HCT116 (cell line): ENCODE measurements at regions not wholly inside any gene's neighbourhood (a gene's known extent, or its start where the extent isn't known, plus 50 kb on each side); places are given as distances from the start of the nearest gene placed in this dataset.

ENCODE experiments used
- ATAC-seq: fragments of 200-7000 bp; cut with Tn5 transposase; 2 replicates; pipeline ENCODE4 v1.9.1; 2020; ENCODE audit warnings: mild to moderate bottlenecking, moderate library complexity
- BruUV-seq: library from RNA; stranded (reverse); fragments of 400-500 nt; replicated peaks from 2 replicates; lab custom pipeline; 2021; lab: Mats Ljungman, UMichigan
- CTCF ChIA-PET: fragments of 300-600 bp; sonication (Branson Sonifier 250); formaldehyde crosslinking; loops from one replicate; lab custom pipeline; 2021; ENCODE audit warnings: antibody characterized with exemption; lab: Charles Lee
- POLR2A ChIA-PET: fragments of 300-600, 350-600 bp; sonication (Branson Sonifier 250); formaldehyde crosslinking; loops from one replicate; lab custom pipeline; 2021; ENCODE audit warnings: antibody characterized with exemption; lab: Charles Lee
- RAD21 ChIA-PET, 2 experiments: fragments of 300-600 bp; sonication (Branson Sonifier 250); formaldehyde crosslinking; loops; one replicate each; lab custom pipeline; 2023; ENCODE audit warnings: low total read pairs in 2 of 2; ENCODE audit not compliant: uncharacterized antibody in 2 of 2, unreplicated experiment in 2 of 2, low non-redundant PET in 1 of 2; lab: Charles Lee
- DNase-seq: peaks from one replicate; pipeline ENCODE4 v3.0.0-alpha.2; 2010; ENCODE audit warnings: low read depth, low spot score
- H2AFZ ChIP-seq: fragments of 200-600 bp; shearing (Covaris generic), sonication (generic); 2 replicates; pipeline ENCODE4 v1.6.1; 2017; ENCODE audit warnings: low read depth, mixed run types, mixed read lengths, antibody characterized with exemption, low read length; ENCODE audit not compliant: poor library complexity, severe bottlenecking
- H3K27ac ChIP-seq: 2 replicates; pipeline ENCODE4 v1.5.1; 2012; ENCODE audit warnings: low read depth, low read length
- H3K27me3 ChIP-seq: fragments of 200-600 bp; sonication (generic); 2 replicates; pipeline ENCODE4 v1.6.1; 2016; ENCODE audit warnings: mixed run types, low read length, mixed read lengths; ENCODE audit not compliant: insufficient read depth
- H3K36me3 ChIP-seq, 2 experiments: fragments of 200-500 bp in 1 of 2; fragments of 200-600 bp in 1 of 2; sonication (Bioruptor generic) in 1 of 2; sonication (generic) in 1 of 2; 2 replicates each; pipeline versions ENCODE4 v1.5.1 to v1.6.1; 2014 to 2016; ENCODE audit warnings: low read length in 2 of 2, inconsistent platforms in 1 of 2, mixed read lengths in 1 of 2, mixed run types in 1 of 2; ENCODE audit not compliant: insufficient read depth in 2 of 2, control insufficient read depth in 1 of 2
- H3K4me1 ChIP-seq, 2 experiments: fragments of 200-600 bp in 1 of 2; sonication (generic) in 1 of 2; 2 replicates each; pipeline versions ENCODE4 v1.5.1 to v1.6.1; 2012 to 2017; ENCODE audit warnings: low read length in 2 of 2, inconsistent platforms in 1 of 2, mild to moderate bottlenecking in 1 of 2, mixed read lengths in 1 of 2, mixed run types in 1 of 2, moderate library complexity in 1 of 2; ENCODE audit not compliant: insufficient read depth in 2 of 2, control insufficient read depth in 1 of 2
- H3K4me2 ChIP-seq: fragments of 200-600 bp; sonication (generic); 2 replicates; pipeline ENCODE4 v1.6.1; 2017; ENCODE audit warnings: mixed run types, low read length, mixed read lengths
- H3K4me3 ChIP-seq, 2 experiments: fragments of 200-600 bp in 1 of 2; sonication (generic) in 1 of 2; replicated peaks in 1 of 2; 2 replicates each; pipeline ENCODE4 v1.5.1; 2011 to 2016; ENCODE audit warnings: low read length in 2 of 2, control low read depth in 1 of 2, low read depth in 1 of 2, mild to moderate bottlenecking in 1 of 2, mixed read lengths in 1 of 2, mixed run types in 1 of 2
- H3K79me2 ChIP-seq: fragments of 200-600 bp; sonication (generic); 2 replicates; pipeline ENCODE4 v1.6.1; 2017; ENCODE audit warnings: mild to moderate bottlenecking, mixed run types, low read length, moderate library complexity, mixed read lengths; ENCODE audit not compliant: insufficient read depth
- H3K9ac ChIP-seq: fragments of 200-600 bp; sonication (generic); 2 replicates; pipeline ENCODE4 v1.6.1; 2016; ENCODE audit warnings: low read length, mixed read lengths
- H3K9me2 ChIP-seq: fragments of 200-600 bp; sonication (generic), shearing (Covaris generic); 2 replicates; pipeline ENCODE4 v1.6.1; 2017; ENCODE audit warnings: mixed run types, mild to moderate bottlenecking, moderate library complexity; ENCODE audit not compliant: insufficient read depth
- H3K9me3 ChIP-seq, 2 experiments: fragments of 200-500 bp in 1 of 2; fragments of 200-600 bp in 1 of 2; sonication (Bioruptor generic) in 1 of 2; sonication (generic) in 1 of 2; 2 replicates each; pipeline ENCODE4 v1.6.1; 2014 to 2017; ENCODE audit warnings: low read length in 2 of 2, mixed read lengths in 2 of 2, inconsistent platforms in 1 of 2, low read depth in 1 of 2, mild to moderate bottlenecking in 1 of 2, mixed run types in 1 of 2, moderate library complexity in 1 of 2; ENCODE audit not compliant: control insufficient read depth in 1 of 2, insufficient read depth in 1 of 2
- H4K20me1 ChIP-seq: fragments of 200-600 bp; sonication (generic), shearing (Covaris generic); 2 replicates; pipeline ENCODE4 v1.6.1; 2017; ENCODE audit warnings: mixed run types, mild to moderate bottlenecking, moderate library complexity; ENCODE audit not compliant: insufficient read depth
- CBX3 ChIP-seq: IDR thresholded peaks from 2 replicates; pipeline ENCODE4 v1.6.1; 2012; ENCODE audit warnings: low read depth
- CEBPB ChIP-seq: IDR thresholded peaks from 2 replicates; pipeline ENCODE4 v1.6.1; 2012; ENCODE audit warnings: low read depth
- EGR1 ChIP-seq: IDR thresholded peaks from 2 replicates; pipeline ENCODE4 v1.6.1; 2012; ENCODE audit warnings: low read depth
- ELF1 ChIP-seq: IDR thresholded peaks from 2 replicates; pipeline ENCODE4 v1.6.1; 2012; ENCODE audit warnings: low read depth, borderline replicate concordance
- EZH2 ChIP-seq: fragments of 200-600 bp; sonication (generic); IDR thresholded peaks from 2 replicates; pipeline ENCODE4 v1.6.1; 2017; ENCODE audit warnings: antibody characterized with exemption, mixed run types
- EZH2phosphoT487 ChIP-seq: fragments of 200-600 bp; IDR thresholded peaks from 2 replicates; pipeline ENCODE4 v1.6.1; 2018; ENCODE audit warnings: antibody characterized with exemption, borderline replicate concordance
- FOSL1 ChIP-seq: IDR thresholded peaks from 2 replicates; pipeline ENCODE4 v1.6.1; 2012; ENCODE audit warnings: low read depth
- POLR2A ChIP-seq: IDR thresholded peaks from 2 replicates; pipeline ENCODE4 v1.7.0; 2011; ENCODE audit warnings: borderline replicate concordance; ENCODE audit not compliant: insufficient read depth, insufficient read length; ENCODE audit errors: extremely low read depth
- RAD21 ChIP-seq: IDR thresholded peaks from 2 replicates; pipeline ENCODE4 v1.6.1; 2012; ENCODE audit warnings: low read depth, mild to moderate bottlenecking
- TCF7L2 ChIP-seq: IDR thresholded peaks from 2 replicates; pipeline ENCODE4 v1.7.0; 2011; ENCODE audit warnings: borderline replicate concordance, inconsistent platforms; ENCODE audit not compliant: insufficient read depth, insufficient read length; ENCODE audit errors: extremely low read depth
- YY1 ChIP-seq: IDR thresholded peaks from 2 replicates; pipeline ENCODE4 v1.6.1; 2011; ENCODE audit warnings: low read length, low read depth, moderate library complexity, mild to moderate bottlenecking; ENCODE audit not compliant: insufficient replicate concordance; ENCODE audit errors: extremely low read depth
- ZNF274 ChIP-seq: fragments of 200-500 bp; sonication (Bioruptor generic); IDR thresholded peaks from 2 replicates; pipeline ENCODE4 v1.6.1; 2014; ENCODE audit warnings: mild to moderate bottlenecking, low read depth, low read length, inconsistent platforms
- intact Hi-C: fragments of 100-400 bp; cut with micrococcal nuclease; formaldehyde crosslinking; loops from 2 replicates; pipeline ENCODE4 v1.10.0; 2022
- TF ChIP-seq, protein P1 (sequence below): IDR thresholded peaks from 2 replicates; pipeline ENCODE4 v1.6.1; 2012; ENCODE audit warnings: low read depth
- TF ChIP-seq, protein P2 (sequence below): IDR thresholded peaks from 2 replicates; pipeline ENCODE4 v1.6.1; 2012

DNA sequence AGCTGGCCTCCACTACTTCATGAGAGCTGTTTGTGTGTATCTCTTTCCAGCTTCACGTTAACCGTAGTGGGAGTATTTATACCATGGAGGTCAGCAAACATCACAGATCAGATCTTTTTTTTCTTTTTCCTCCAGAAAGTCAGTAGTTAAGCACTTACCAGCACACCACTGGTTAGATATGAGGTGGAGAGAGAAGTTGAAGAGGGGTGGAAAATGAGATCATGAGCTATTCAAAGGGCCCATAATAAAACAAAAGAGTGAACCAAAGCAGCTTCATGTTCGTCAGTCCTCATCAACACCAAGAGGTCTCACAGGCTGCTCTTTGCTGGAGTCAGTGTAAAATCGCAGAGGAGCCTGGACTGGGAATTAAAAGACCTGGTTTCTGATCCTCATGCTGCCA is 125.1 kb upstream of the SGK1 start:
- TF ChIP-seq EGR1, result no peak
- TF ChIP-seq YY1, result no peak
- no peak for TF ChIP-seq CEBPB
- no peak for TF ChIP-seq CBX3
- no peak for TF ChIP-seq EZH2
- TF ChIP-seq FOSL1, result no peak
- no peak for TF ChIP-seq EZH2phosphoT487
- TF ChIP-seq, protein P1, sequence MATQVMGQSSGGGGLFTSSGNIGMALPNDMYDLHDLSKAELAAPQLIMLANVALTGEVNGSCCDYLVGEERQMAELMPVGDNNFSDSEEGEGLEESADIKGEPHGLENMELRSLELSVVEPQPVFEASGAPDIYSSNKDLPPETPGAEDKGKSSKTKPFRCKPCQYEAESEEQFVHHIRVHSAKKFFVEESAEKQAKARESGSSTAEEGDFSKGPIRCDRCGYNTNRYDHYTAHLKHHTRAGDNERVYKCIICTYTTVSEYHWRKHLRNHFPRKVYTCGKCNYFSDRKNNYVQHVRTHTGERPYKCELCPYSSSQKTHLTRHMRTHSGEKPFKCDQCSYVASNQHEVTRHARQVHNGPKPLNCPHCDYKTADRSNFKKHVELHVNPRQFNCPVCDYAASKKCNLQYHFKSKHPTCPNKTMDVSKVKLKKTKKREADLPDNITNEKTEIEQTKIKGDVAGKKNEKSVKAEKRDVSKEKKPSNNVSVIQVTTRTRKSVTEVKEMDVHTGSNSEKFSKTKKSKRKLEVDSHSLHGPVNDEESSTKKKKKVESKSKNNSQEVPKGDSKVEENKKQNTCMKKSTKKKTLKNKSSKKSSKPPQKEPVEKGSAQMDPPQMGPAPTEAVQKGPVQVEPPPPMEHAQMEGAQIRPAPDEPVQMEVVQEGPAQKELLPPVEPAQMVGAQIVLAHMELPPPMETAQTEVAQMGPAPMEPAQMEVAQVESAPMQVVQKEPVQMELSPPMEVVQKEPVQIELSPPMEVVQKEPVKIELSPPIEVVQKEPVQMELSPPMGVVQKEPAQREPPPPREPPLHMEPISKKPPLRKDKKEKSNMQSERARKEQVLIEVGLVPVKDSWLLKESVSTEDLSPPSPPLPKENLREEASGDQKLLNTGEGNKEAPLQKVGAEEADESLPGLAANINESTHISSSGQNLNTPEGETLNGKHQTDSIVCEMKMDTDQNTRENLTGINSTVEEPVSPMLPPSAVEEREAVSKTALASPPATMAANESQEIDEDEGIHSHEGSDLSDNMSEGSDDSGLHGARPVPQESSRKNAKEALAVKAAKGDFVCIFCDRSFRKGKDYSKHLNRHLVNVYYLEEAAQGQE, result no peak
- TF ChIP-seq, protein P2, sequence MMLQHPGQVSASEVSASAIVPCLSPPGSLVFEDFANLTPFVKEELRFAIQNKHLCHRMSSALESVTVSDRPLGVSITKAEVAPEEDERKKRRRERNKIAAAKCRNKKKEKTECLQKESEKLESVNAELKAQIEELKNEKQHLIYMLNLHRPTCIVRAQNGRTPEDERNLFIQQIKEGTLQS, result no peak
- no peak for TF ChIP-seq TCF7L2
- no peak for TF ChIP-seq POLR2A
- no peak for TF ChIP-seq ZNF274
- no peak for TF ChIP-seq ELF1
- TF ChIP-seq RAD21, result no peak
- intact Hi-C loops, result no loop called here
- no peak for ATAC-seq
- BruUV-seq, result no TSS peak
- H3K9me2 ChIP-seq, result no peaks in the 10 kb centered on the region
- no peak overlapping the region for H2AFZ ChIP-seq
- no peaks in the 10 kb centered on the region for H3K4me1 ChIP-seq
- CTCF ChIA-PET, result no interaction called here
- H3K9me3 ChIP-seq, result no peaks in the 10 kb centered on the region
- no peak overlapping the region for H3K4me3 ChIP-seq
- H3K9ac ChIP-seq, result no peak overlapping the region
- H4K20me1 ChIP-seq, result no peaks in the 10 kb centered on the region
- no peak overlapping the region for H3K4me2 ChIP-seq
- DNase-seq, result no peak
- no peak overlapping the region for H3K27ac ChIP-seq
- POLR2A ChIA-PET, result no interaction called here
- RAD21 ChIA-PET, result no interaction called here
- no peaks in the 10 kb centered on the region for H3K79me2 ChIP-seq
- no peaks in the 10 kb centered on the region for H3K36me3 ChIP-seq
- no peaks in the 10 kb centered on the region for H3K27me3 ChIP-seq
